Stimulated activated naive CD8-positive, alpha-beta T cell treated with anti-CD3 and anti-CD28 coated beads, Interleukin-15, amount 100 ng/mL, for 72 hours (primary cell): ENCODE measurements at regions not wholly inside any gene's neighbourhood (a gene's known extent, or its start where the extent isn't known, plus 50 kb on each side); places are given as distances from the start of the nearest gene placed in this dataset.

Experiments
- ATAC-seq: fragments of 150-1000 bp; cut with Tn5 transposase; 2 replicates; pipeline ENCODE4 v1.10.0; 2021; ENCODE audit warnings: mild to moderate bottlenecking, moderate library complexity
- DNase-seq, 2 donors: peaks; one replicate each; pipeline ENCODE4 v3.0.0; 2021 to 2022
- H3K27ac Mint-ChIP-seq, 2 donors: one replicate each; pipeline ENCODE4 v1.8.0; 2022; ENCODE audit warnings: mild to moderate bottlenecking in 2 of 2, mixed read lengths in 2 of 2, moderate library complexity in 2 of 2
- H3K27me3 Mint-ChIP-seq: one replicate; pipeline ENCODE4 v1.8.0; 2022; ENCODE audit warnings: mixed read lengths
- H3K4me1 Mint-ChIP-seq: one replicate; pipeline ENCODE4 v1.8.0; 2022; ENCODE audit warnings: mild to moderate bottlenecking, mixed read lengths
- H3K4me3 Mint-ChIP-seq, 2 donors: one replicate each; pipeline ENCODE4 v1.8.0; 2022; ENCODE audit warnings: mild to moderate bottlenecking in 2 of 2, mixed read lengths in 2 of 2, moderate library complexity in 1 of 2
- H3K9me3 Mint-ChIP-seq, 2 donors: one replicate each; pipeline ENCODE4 v1.8.0; 2022; ENCODE audit warnings: mixed read lengths in 2 of 2

DNA sequence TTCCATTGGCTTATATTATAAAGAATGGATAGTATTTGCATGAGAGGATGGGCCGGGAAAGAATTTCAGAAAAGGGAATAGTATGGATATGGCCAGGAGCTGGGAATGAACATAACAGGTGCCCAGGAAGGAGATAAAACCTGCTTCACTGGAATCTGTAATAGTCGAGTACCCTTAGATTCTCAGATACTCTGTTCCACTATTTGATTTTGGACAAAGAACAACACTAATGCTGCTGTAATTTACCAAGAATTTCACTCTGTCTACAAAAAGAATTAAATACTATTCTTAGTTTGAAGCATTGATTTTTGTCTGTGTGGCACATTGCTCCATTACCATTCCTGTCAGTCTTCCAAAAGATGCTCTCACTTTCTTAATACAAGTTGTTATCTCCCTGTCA lies 718.2 kb upstream of the LRRN3 start:
- DNase-seq: no peak
- H3K4me3 Mint-ChIP-seq: no peak overlapping the region
- no peak overlapping the region for H3K27ac Mint-ChIP-seq
- H3K4me1 Mint-ChIP-seq: no peaks in the 10 kb centered on the region
- H3K9me3 Mint-ChIP-seq: peaks cover 0 to 11% of the 10 kb centered on the region in 2 donors
- ATAC-seq: no peak
- H3K27me3 Mint-ChIP-seq: no peaks in the 10 kb centered on the region

DNA sequence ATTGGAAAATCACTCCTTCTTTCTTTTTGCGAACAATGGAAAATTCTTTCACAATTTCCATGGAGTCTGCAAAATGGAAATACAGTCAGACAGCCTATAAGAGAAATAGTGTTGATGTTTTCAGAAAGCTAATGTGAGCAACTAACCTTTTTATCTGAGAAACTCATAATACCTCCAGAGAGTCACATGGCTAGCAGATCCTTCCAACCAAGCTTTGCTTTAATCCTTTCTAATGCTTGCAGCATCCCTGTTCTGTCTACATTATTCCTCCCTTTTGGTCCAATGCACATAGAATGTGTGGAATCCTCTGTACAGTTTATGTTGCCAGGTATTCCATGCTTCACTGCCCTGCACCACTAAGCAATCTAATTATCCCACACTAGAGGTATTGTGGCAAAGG lies 717.5 kb upstream of the LRRN3 start:
- Mint-ChIP-seq H3K9me3 (peaks cover 0 to 11% of the 10 kb centered on the region in 2 donors), H3K4me3 (no peak overlapping the region), H3K27ac (no peak overlapping the region), H3K27me3 (no peaks in the 10 kb centered on the region), H3K4me1 (no peaks in the 10 kb centered on the region)
- ATAC-seq (no peak), DNase-seq (no peak)

DNA sequence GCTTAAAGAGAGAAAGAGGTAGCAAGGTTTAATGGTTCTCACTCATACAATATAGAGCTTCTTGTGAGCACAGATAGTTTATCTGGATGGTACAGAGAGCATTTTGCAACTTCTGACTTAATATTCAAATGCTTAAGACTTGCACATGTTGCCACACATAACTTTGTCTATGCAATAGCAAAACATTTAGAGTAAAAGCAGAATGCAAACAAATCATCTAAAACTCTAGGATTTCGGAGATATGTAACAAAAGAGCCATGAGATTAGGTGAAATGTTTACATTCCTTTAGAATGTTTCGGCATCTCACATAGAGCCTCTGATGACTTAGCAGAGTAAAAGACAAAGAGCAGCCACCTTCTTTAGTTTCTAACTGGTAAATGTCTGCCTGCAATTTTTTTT lies 717.1 kb upstream of the LRRN3 start:
- H3K4me1 Mint-ChIP-seq: no peaks in the 10 kb centered on the region
- DNase-seq (no peak), ATAC-seq (no peak)
- H3K4me3 Mint-ChIP-seq: no peak overlapping the region
- H3K27ac Mint-ChIP-seq: no peak overlapping the region
- peaks cover 0 to 11% of the 10 kb centered on the region in 2 donors for H3K9me3 Mint-ChIP-seq
- H3K27me3 Mint-ChIP-seq: no peaks in the 10 kb centered on the region

DNA sequence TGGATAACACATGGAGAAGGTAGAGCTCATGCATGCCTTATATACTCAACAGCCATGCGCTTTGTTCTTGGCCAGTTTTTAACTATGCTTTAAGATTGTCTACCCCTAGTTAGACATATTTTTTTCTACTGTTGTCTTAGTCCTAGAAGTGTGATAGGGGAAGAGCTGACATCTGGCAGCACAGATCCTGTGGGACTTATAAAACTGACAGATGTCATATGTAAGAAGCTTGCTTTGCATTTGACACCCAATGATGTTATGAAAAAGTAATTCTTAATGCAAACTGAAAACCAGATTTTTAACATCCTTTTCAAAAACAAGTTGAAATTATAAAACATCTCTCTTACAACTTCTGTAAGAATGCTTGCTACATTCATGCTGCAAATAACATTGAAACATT lies 715.9 kb upstream of the LRRN3 start:
- ATAC-seq: no peak
- Mint-ChIP-seq H3K27ac (no peak overlapping the region), H3K9me3 (peaks cover 0 to 11% of the 10 kb centered on the region in 2 donors), H3K4me3 (no peak overlapping the region), H3K4me1 (no peaks in the 10 kb centered on the region), H3K27me3 (no peaks in the 10 kb centered on the region)
- no peak for DNase-seq

DNA sequence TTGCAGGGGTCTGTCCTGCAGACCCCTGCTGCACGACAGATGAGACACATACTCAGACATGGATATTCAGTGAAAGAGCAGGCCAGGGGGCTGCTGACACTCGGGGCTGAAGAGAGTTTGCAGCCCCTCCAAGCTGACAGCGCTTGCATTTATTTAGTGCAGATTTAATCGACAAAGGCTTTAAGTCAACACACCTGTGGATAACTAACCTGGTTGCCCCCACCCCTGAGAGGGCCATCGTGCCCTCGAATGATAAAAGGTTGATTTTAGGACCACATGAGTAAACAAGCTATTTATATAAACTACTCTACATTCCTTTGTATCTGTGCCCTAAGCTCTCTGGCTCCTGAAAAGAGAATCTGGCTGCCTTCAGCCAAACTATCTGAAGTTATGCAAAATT lies 708.2 kb upstream of the LRRN3 start:
- H3K4me1 Mint-ChIP-seq: no peaks in the 10 kb centered on the region
- no peak for ATAC-seq
- DNase-seq: no peak
- no peaks in the 10 kb centered on the region for H3K9me3 Mint-ChIP-seq
- no peak overlapping the region for H3K4me3 Mint-ChIP-seq
- H3K27ac Mint-ChIP-seq: no peak overlapping the region
- H3K27me3 Mint-ChIP-seq: no peaks in the 10 kb centered on the region

DNA sequence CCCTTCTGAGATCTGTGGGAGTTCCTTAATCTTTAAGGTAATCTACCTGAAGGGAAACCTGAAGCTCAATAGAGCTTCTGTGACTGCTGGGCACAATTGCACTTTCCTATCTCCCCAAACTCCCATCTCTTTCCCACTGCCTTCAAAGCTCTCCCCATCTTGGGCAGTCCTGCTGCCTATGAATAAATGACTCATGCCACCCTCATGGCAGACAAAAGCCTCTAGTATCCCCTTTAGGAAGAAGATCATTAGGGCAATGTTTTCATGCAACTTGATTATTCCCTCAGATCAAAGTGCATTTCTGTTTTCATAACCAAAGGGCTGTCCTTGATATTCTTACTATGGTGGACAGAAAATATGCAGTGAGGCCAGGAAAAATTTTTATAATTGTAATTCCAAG lies 704.9 kb upstream of the LRRN3 start:
- no peak overlapping the region for H3K4me3 Mint-ChIP-seq
- H3K9me3 Mint-ChIP-seq: no peaks in the 10 kb centered on the region
- no peak for DNase-seq
- ATAC-seq: no peak
- H3K27ac Mint-ChIP-seq: no peak overlapping the region
- no peaks in the 10 kb centered on the region for H3K4me1 Mint-ChIP-seq
- no peaks in the 10 kb centered on the region for H3K27me3 Mint-ChIP-seq

DNA sequence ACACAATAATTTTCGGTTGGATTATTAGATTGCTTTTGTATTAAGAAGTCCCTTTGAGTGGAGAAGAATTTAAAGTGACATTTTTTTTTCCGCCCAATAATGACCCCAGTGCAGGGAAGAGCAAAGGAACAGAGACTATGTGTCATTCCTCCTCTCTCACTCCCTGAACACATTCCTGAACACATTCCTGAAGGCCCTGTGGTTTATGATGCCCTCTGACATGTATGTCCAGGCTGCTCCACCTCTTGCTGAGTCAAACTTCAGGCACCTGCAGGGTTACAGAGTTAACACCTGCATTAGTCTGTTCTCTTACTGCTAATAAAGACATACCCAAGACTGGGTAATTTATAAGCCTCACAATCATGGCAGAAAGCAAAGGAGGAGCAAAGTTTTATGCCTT lies 704.0 kb upstream of the LRRN3 start:
- no peaks in the 10 kb centered on the region for H3K4me1 Mint-ChIP-seq
- H3K9me3 Mint-ChIP-seq: no peaks in the 10 kb centered on the region
- no peak for DNase-seq
- ATAC-seq: no peak
- H3K27me3 Mint-ChIP-seq: no peaks in the 10 kb centered on the region
- no peak overlapping the region for H3K4me3 Mint-ChIP-seq
- no peak overlapping the region for H3K27ac Mint-ChIP-seq

DNA sequence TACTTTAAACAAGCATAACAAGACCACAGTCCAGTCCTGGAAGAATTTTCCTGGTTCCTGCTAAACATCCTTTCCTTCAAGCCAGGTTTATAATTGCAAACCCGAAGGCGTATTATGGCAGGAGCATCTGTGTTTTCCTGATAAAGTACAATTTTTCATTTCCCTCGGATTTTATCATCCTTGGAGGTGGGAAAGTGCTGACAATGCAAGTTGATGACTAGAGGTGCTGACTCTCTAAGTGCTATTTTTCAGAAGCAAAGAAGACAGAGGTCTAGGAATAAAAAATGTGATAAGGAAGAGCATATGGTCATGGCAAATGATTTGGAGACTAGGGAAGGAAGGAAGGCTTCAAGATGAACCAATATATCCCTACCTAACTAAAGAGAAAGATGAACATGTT lies 703.2 kb upstream of the LRRN3 start:
- ATAC-seq: no peak

DNA sequence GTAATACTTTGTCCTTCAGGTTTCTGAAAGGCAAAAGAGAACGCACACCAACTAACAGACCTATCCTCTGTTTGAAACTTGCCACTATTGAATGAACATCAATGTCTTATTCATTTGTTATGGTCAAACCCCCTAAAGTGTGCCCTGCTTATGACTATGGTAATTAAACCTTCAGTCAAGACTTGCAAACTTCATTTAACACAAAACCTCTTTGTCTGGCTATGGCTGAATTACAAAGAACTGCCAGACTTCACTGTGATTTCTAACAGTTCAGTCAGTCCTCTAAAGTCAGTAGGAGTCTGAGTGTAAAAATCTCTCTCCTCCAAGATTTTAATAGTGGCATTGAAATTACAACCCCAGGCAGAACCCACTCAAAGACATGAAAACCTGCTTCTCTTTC lies 702.5 kb upstream of the LRRN3 start:
- Mint-ChIP-seq H3K4me1 (no peaks in the 10 kb centered on the region), H3K27ac (no peak overlapping the region), H3K9me3 (no peaks in the 10 kb centered on the region), H3K27me3 (no peaks in the 10 kb centered on the region), H3K4me3 (no peak overlapping the region)
- DNase-seq (no peak), ATAC-seq (no peak)

More for the DNA sequence above, 703.2 kb upstream of the LRRN3 start:
- no peak for DNase-seq
- no peaks in the 10 kb centered on the region for H3K9me3 Mint-ChIP-seq
- H3K27me3 Mint-ChIP-seq: no peaks in the 10 kb centered on the region
- H3K4me1 Mint-ChIP-seq: no peaks in the 10 kb centered on the region
- no peak overlapping the region for H3K4me3 Mint-ChIP-seq
- H3K27ac Mint-ChIP-seq: no peak overlapping the region

DNA sequence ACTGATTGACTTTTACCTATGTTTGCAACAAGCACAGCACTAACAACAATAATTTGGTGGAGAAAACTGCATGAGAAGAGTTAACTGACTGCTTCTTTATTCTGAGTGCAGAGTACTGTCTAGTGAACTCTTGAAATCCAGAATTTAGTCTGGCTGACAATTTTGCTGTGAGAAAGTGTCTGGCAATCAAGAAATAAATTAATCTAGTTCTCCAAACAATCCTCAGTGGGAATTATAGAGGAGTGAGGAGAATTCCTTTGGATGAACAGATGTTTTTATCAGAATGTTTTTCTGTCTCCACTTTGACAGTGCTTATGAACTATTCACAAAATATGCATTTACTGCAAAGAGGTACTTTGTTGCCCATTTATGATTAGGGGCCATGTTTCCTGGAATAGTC lies 694.9 kb upstream of the LRRN3 start:
- Mint-ChIP-seq H3K27me3 (no peaks in the 10 kb centered on the region), H3K27ac (no peak overlapping the region), H3K9me3 (no peaks in the 10 kb centered on the region), H3K4me3 (no peak overlapping the region), H3K4me1 (no peaks in the 10 kb centered on the region)
- ATAC-seq: no peak
- no peak for DNase-seq

DNA sequence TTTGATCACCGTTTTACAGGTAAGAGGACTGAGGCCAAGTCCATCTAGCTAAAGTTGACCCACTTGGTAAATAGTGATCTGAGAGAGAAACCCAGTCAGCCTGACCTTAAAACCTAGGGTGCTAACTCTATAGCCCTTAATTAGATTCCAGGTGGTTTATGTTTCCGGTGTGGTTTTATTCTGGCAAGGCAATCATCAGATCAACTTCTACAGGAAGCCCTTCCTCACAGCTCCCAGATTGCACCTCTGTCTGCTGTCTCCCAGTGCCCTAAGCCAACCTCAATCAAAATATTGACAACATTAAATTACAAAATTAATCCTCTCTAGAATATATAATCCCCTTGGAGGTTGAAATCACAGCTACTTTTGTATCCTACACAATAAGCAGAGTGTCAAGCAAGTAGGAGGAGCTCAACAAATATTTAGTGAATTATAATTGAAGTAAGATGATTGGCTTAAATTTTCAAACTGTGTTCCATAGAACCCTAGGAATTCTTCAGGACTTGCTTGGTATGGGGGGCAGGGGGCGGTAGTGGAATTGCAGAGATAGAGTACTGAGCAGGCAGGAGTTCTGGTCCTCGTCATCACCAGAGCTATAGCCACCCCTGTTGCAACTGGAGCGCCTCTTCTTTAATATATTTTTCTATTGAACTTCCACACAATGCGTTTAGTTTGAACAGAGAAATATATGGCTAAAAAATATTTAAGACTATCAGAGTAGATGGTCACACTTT lies 692.8 kb upstream of the LRRN3 start:
- DNase-seq: no peak
- Mint-ChIP-seq H3K4me3 (no peak overlapping the region), H3K27ac (peak overlapping the region in 1 of 2 donors; percentile 83), H3K9me3 (no peaks in the 10 kb centered on the region), H3K4me1 (no peaks in the 10 kb centered on the region), H3K27me3 (no peaks in the 10 kb centered on the region)
- no peak for ATAC-seq

DNA sequence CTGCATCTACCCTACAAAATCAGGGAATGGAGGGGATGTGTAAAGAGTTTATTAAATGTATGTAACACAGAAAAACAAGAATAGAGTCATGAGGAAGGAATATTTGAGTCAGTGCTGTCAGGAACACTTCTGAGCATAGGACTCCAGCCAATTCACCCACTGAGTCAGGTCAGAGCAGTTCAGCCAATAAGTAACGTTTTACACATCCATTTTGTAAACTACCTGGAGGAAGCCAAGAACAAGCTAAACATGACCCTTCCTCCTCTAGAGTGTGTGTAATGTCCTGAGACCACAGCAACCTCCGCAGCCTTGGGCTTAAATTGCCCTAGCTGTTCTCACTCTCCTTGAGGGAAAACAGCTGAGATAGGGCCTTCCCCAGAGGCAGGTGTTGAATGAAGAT lies 691.5 kb upstream of the LRRN3 start:
- Mint-ChIP-seq H3K9me3 (no peaks in the 10 kb centered on the region), H3K27me3 (no peaks in the 10 kb centered on the region), H3K27ac (no peak overlapping the region), H3K4me1 (no peaks in the 10 kb centered on the region), H3K4me3 (no peak overlapping the region)
- DNase-seq (no peak), ATAC-seq (no peak)

DNA sequence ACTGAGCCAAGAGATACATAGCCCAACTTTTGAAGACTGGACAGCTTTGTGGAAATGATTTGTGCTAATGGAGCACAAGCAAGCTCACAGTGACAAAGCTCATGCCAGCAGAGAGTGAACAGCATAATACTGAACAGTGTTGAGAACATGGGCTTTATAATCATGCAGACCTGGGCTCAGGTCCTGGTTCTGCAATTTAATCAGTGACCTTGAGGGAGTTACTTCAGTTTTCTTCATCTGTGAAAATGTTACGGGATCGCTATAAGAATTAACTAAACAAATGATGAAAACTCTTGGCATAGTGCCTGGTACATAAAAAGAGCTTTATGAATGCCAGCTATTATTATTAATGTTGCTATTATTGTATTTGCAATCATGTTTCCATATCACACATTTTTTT lies 690.5 kb upstream of the LRRN3 start:
- H3K4me3 Mint-ChIP-seq: no peak overlapping the region
- ATAC-seq (no peak), DNase-seq (no peak)
- H3K9me3 Mint-ChIP-seq: no peaks in the 10 kb centered on the region
- no peaks in the 10 kb centered on the region for H3K27me3 Mint-ChIP-seq
- H3K27ac Mint-ChIP-seq: no peak overlapping the region
- H3K4me1 Mint-ChIP-seq: no peaks in the 10 kb centered on the region

DNA sequence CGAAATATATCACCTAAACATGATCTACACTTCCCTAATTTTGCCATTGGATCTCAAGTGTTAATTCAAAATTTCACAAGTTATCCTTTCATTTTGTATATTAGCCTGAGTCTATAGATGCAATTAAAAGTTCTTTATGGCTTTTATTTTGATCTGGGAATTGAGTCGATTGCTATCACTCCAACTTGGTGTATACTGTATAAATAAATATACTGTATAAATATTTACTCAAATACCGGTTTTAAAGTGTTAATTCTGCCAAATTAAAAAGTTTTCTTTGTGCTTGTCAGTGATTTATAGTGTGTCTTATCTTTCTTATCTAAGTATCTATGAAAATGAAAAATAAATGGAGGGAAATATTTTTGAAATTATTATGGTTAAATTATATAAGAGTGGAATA lies 683.7 kb upstream of the LRRN3 start:
- ATAC-seq: no peak
- H3K4me3 Mint-ChIP-seq: no peak overlapping the region
- H3K9me3 Mint-ChIP-seq: no peaks in the 10 kb centered on the region
- DNase-seq: no peak
- no peak overlapping the region for H3K27ac Mint-ChIP-seq
- H3K27me3 Mint-ChIP-seq: no peaks in the 10 kb centered on the region
- no peaks in the 10 kb centered on the region for H3K4me1 Mint-ChIP-seq

DNA sequence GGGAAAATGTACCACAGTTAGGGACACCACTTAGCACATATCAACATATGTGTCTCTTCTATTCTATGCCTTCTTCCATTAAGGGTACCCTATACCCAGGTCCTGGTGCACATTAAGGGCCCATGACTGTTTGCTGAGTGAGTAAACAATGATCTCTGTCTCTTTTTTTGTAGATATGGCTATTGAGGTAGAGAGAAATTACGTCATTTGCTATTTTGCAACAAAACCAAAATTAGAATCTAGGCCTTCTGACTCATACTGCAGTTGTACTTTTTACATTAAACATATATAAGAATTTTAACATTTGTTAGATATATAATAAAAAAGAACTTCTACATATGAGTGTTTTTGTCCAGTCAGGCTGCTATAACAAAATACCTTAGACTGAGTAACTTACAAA lies 683.2 kb upstream of the LRRN3 start:
- no peaks in the 10 kb centered on the region for H3K9me3 Mint-ChIP-seq
- no peak overlapping the region for H3K4me3 Mint-ChIP-seq
- H3K27ac Mint-ChIP-seq: no peak overlapping the region
- no peaks in the 10 kb centered on the region for H3K4me1 Mint-ChIP-seq
- DNase-seq (no peak), ATAC-seq (no peak)
- no peaks in the 10 kb centered on the region for H3K27me3 Mint-ChIP-seq

DNA sequence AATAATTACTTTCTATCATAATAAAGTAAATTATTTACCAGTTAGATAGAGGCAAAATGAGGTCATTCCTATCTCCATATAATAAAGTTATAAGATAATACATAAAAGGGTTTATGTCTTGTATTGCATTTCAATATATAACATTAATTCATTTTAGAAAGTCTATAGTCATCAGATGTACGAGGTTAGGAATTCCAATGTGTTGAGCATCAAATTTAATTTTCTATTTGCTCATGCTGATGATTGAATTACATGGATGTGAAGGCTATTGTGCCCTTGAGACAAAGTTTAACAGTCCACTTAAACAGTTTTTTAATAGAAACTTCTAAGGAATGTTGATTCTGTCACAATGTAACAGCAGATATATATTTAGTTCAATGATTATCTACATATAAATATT lies 678.3 kb upstream of the LRRN3 start:
- ATAC-seq (no peak), DNase-seq (no peak)
- Mint-ChIP-seq H3K4me1 (no peaks in the 10 kb centered on the region), H3K4me3 (no peak overlapping the region), H3K9me3 (no peaks in the 10 kb centered on the region), H3K27ac (no peak overlapping the region), H3K27me3 (no peaks in the 10 kb centered on the region)

DNA sequence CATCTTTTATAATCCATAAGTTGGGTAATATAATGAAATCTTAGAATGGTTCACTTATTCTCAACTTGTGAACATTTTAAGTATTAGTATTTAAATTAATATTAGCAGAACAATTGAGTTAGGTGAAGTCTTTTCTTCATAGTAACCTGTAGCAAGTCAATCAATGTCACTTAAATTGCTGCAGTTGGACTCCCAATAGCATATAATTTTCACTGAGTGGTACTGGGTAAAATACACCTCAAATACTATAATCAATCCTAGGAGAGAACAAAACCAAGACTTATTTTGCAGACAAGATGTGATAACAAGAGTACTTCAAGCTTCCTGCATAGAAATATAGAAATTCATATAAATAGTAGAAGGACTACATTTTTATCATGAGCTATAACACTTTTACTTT lies 677.9 kb upstream of the LRRN3 start:
- no peaks in the 10 kb centered on the region for H3K4me1 Mint-ChIP-seq
- no peak overlapping the region for H3K27ac Mint-ChIP-seq
- H3K9me3 Mint-ChIP-seq: no peaks in the 10 kb centered on the region
- H3K27me3 Mint-ChIP-seq: no peaks in the 10 kb centered on the region
- no peak overlapping the region for H3K4me3 Mint-ChIP-seq
- no peak for DNase-seq
- ATAC-seq: no peak
